ENCODE measurements at regions not wholly inside any gene's neighbourhood (a gene's known extent, or its start where the extent isn't known, plus 50 kb on each side); places are given as distances from the start of the nearest gene placed in this dataset.

- no peaks in the 10 kb centered on the region for H3K79me2 ChIP-seq (ENCODE audit: control insufficient read depth, insufficient read depth, low read length)
- no peaks in the 10 kb centered on the region for H3K36me3 ChIP-seq (ENCODE audit: control insufficient read depth, insufficient read depth, low read length)
- H2AFZ ChIP-seq (ENCODE audit: low read depth, low read length) = no peak overlapping the region
- no peaks in the 10 kb centered on the region for H3K4me1 ChIP-seq (replicated peaks in 1 of 2; ENCODE audit: control insufficient read depth in 2 of 2, insufficient read depth in 2 of 2, low read length in 2 of 2)
- no peak overlapping the region for H3K4me3 ChIP-seq
- H3K9ac ChIP-seq (ENCODE audit: insufficient read depth in 1 of 2, low read depth in 2 of 2, low read length in 2 of 2) = no peak overlapping the region
- WGBS (ENCODE audit: insufficient coverage, low coverage, missing lambda C conversion rate) = 0% methylated on average over 2 of the region's 2 CpGs
- no peak overlapping the region for H3K4me2 ChIP-seq (ENCODE audit: insufficient read depth, low read length)
- CTCF ChIA-PET (ENCODE audit: low intra/inter-chr PET ratio) = no interaction called here
- no TSS peak for BruUV-seq (replicated peaks)
- in situ Hi-C loops (cut with MboI) (no loop called here), intact Hi-C loops (cut with micrococcal nuclease) (no loop called here)
- no peaks in the 10 kb centered on the region for H3K9me3 ChIP-seq (replicated peaks; ENCODE audit: control insufficient read depth, insufficient read depth, low read depth, low read length)
- H3K27ac ChIP-seq (ENCODE audit: extremely low read depth, low read depth, low read length) = no peak overlapping the region
- H3K9me1 ChIP-seq (ENCODE audit: control insufficient read depth, insufficient read depth, low read length) = no peaks in the 10 kb centered on the region
- FAIRE-seq = no peak
- no peak for ATAC-seq
- no peaks in the 10 kb centered on the region for H3K27me3 ChIP-seq (ENCODE audit: control insufficient read depth in 2 of 2, insufficient read depth in 2 of 2, low read length in 2 of 2)
- no peaks in the 10 kb centered on the region for H4K20me1 ChIP-seq (replicated peaks; ENCODE audit: control insufficient read depth, insufficient read depth, low read length)
- DNase-seq (ENCODE audit: extremely low read depth in 1 of 4, low spot score in 3 of 4) = no peak
- POLR2A ChIA-PET = no interaction called here
- TF ChIP-seq E2F8 (IDR thresholded peaks at IDR 0.05; ENCODE audit: low read depth, partially characterized antibody) (no peak), GABPB1 (CRISPR knock-in tag; IDR thresholded peaks at IDR 0.05) (no peak), HNRNPLL (IDR thresholded peaks at IDR 0.05; ENCODE audit: low read depth, low read length, poor library complexity, severe bottlenecking) (no peak), PBX2 (CRISPR knock-in tag; IDR thresholded peaks at IDR 0.05; ENCODE audit: low read depth) (no peak), PBX2 (tag; conservative IDR thresholded peaks at IDR 0.05; ENCODE audit: low read depth) (no peak), ZBTB9 (CRISPR knock-in tag; IDR thresholded peaks at IDR 0.05) (no peak), MCM3 (IDR thresholded peaks at IDR 0.05) (no peak), DPF2 (IDR thresholded peaks at IDR 0.05) (no peak), TCFL5 (CRISPR knock-in tag; conservative IDR thresholded peaks at IDR 0.05) (no peak), KLF6 (CRISPR knock-in tag; IDR thresholded peaks at IDR 0.05; ENCODE audit: borderline replicate concordance) (no peak), SMARCE1 (IDR thresholded peaks at IDR 0.05) (no peak), XRCC3 (IDR thresholded peaks at IDR 0.05) (no peak), ZNF79 (CRISPR knock-in tag; IDR thresholded peaks at IDR 0.05; ENCODE audit: low read depth) (no peak), BRD9 (IDR thresholded peaks at IDR 0.05; ENCODE audit: low read depth, partially characterized antibody) (no peak), GATA2 (CRISPR knock-in tag; IDR thresholded peaks at IDR 0.05) (no peak), ZNF740 (CRISPR knock-in tag; IDR thresholded peaks at IDR 0.05) (no peak), ZNF740 (tag; IDR thresholded peaks at IDR 0.05) (no peak)
These were observed 896.3 kb downstream of the TSN start for GRCh38 chr2:122651780-122652179.
